IMR-90 (cell line): ENCODE measurements at regions not wholly inside any gene's neighbourhood (a gene's known extent, or its start where the extent isn't known, plus 50 kb on each side); places are given as distances from the start of the nearest gene placed in this dataset.

Source experiments
- BHLHE40 ChIP-seq: fragments of 150-350 bp; IDR thresholded peaks from 2 replicates; pipeline ENCODE4 v1.6.1; 2016; ENCODE audit warnings: mild to moderate bottlenecking, low read depth, low read length
- CEBPB ChIP-seq: IDR thresholded peaks from 2 replicates; pipeline ENCODE4 v1.6.1; 2012; ENCODE audit warnings: low read depth, low read length, improper control_type of control experiment
- CTCF ChIP-seq: conservative IDR thresholded peaks from 2 replicates; pipeline ENCODE4 v1.5.1; 2012; ENCODE audit warnings: mild to moderate bottlenecking, low read depth, low read length, improper control_type of control experiment
- MAFK ChIP-seq: IDR thresholded peaks from 2 replicates; pipeline ENCODE4 v1.6.1; 2012; ENCODE audit warnings: low read depth, low read length, improper control_type of control experiment
- POLR2A ChIP-seq: IDR thresholded peaks from 2 replicates; pipeline ENCODE4 v1.6.1; 2012; ENCODE audit warnings: mild to moderate bottlenecking, low read depth, low read length
- RCOR1 ChIP-seq: IDR thresholded peaks from 2 replicates; pipeline ENCODE4 v1.6.1; 2012; ENCODE audit warnings: mild to moderate bottlenecking, low read length, improper control_type of control experiment; ENCODE audit not compliant: insufficient replicate concordance
- SMC3 ChIP-seq: fragments of 150-350 bp; IDR thresholded peaks from 2 replicates; pipeline ENCODE4 v1.6.1; 2016; ENCODE audit warnings: low read depth, mild to moderate bottlenecking, antibody characterized with exemption, low read length, moderate library complexity
- USF2 ChIP-seq: fragments of 150-350 bp; IDR thresholded peaks from 2 replicates; pipeline ENCODE4 v1.6.1; 2017; ENCODE audit warnings: mild to moderate bottlenecking, antibody characterized with exemption, low read length, low read depth

DNA sequence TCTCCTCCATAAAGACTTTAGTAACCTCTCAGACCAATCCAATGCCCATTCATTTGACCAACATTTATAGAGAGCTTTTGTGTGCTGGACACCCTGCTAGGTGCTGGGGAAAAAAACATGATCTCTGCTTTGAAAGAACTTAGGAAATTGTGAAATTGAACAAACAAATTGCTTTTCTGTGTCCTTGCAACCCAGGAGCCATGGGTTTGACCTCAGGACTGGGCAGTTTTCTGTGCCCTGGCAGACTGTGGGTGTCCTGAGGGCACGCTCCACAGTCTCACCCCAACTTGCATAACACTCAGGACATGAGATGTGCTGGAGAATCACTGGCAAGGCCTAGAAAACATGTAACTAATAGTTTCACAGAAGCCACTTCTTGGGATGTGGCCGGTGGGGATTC is 429.1 kb upstream of the ZMIZ1 start:
- TF ChIP-seq CTCF (no peak), BHLHE40 (no peak), RCOR1 (no peak), POLR2A (no peak), MAFK (no peak), USF2 (no peak), SMC3 (no peak), CEBPB (no peak)
